ENCODE measurements at regions not wholly inside any gene's neighbourhood (a gene's known extent, or its start where the extent isn't known, plus 50 kb on each side); places are given as distances from the start of the nearest gene placed in this dataset.

- no peak for TF ChIP-seq EZH2 (IDR thresholded peaks at IDR 0.05; ENCODE audit: borderline replicate concordance)
- TF ChIP-seq CTCF (IDR thresholded peaks at IDR 0.05; ENCODE audit: poor library complexity): no peak
- no peak for TF ChIP-seq EZH2phosphoT487 (IDR thresholded peaks at IDR 0.05; ENCODE audit: low read depth, severe bottlenecking, unreplicated experiment)
These were observed 305.9 kb downstream of the BARHL2 start for GRCh38 chr1:90411185-90411584.
